ENCODE measurements at regions not wholly inside any gene's neighbourhood (a gene's known extent, or its start where the extent isn't known, plus 50 kb on each side); places are given as distances from the start of the nearest gene placed in this dataset.

- no peaks in the 10 kb centered on the region for H3K79me2 ChIP-seq (ENCODE audit: insufficient read depth, low read length)
- no peaks in the 10 kb centered on the region for H3K36me3 ChIP-seq (ENCODE audit: insufficient read depth, low read length)
- H4K20me1 ChIP-seq (ENCODE audit: insufficient read depth, low read length, poor library complexity, severe bottlenecking), result no peaks in the 10 kb centered on the region
- H3K27me3 ChIP-seq (ENCODE audit: insufficient read depth, low read length, poor library complexity, severe bottlenecking), result no peaks in the 10 kb centered on the region
- no peaks in the 10 kb centered on the region for H3K9me3 ChIP-seq (ENCODE audit: insufficient read depth, low read depth, low read length)
- no peak overlapping the region for H3K4me2 ChIP-seq (ENCODE audit: low read depth, low read length, poor library complexity, severe bottlenecking)
- no peak overlapping the region for H2AFZ ChIP-seq (ENCODE audit: low read length)
- no peak overlapping the region for H3K9ac ChIP-seq (ENCODE audit: low read depth, low read length, poor library complexity, severe bottlenecking)
- no peaks in the 10 kb centered on the region; the same call in 1 of the 2 replicates for H3K9me2 ChIP-seq (replicated peaks; ENCODE audit: low read depth, low read length)
- H3K4me1 ChIP-seq (ENCODE audit: insufficient read depth, low read length, poor library complexity, severe bottlenecking), result no peaks in the 10 kb centered on the region
- no peak overlapping the region for H3K4me3 ChIP-seq (ENCODE audit: low read length, poor library complexity, severe bottlenecking)
- no peaks in the 10 kb centered on the region for H3F3A ChIP-seq (ENCODE audit: low read depth)
- no peak for TF ChIP-seq CTCF (conservative IDR thresholded peaks at IDR 0.05; ENCODE audit: low read length)
- TF ChIP-seq EZH2phosphoT487 (IDR thresholded peaks at IDR 0.05; ENCODE audit: borderline replicate concordance), result no peak
Observed at GRCh38 chr1:103387898-103388297, 137.6 kb upstream of the RNPC3 start.

- no peak for TF ChIP-seq CTCF (conservative IDR thresholded peaks at IDR 0.05; ENCODE audit: low read length)
- TF ChIP-seq EZH2phosphoT487 (IDR thresholded peaks at IDR 0.05; ENCODE audit: borderline replicate concordance), result no peak
- no peak overlapping the region for H3K9ac ChIP-seq (ENCODE audit: low read depth, low read length, poor library complexity, severe bottlenecking)
- H4K20me1 ChIP-seq (ENCODE audit: insufficient read depth, low read length, poor library complexity, severe bottlenecking), result no peaks in the 10 kb centered on the region
- H3K9me3 ChIP-seq (ENCODE audit: insufficient read depth, low read depth, low read length), result no peaks in the 10 kb centered on the region
- H3K4me2 ChIP-seq (ENCODE audit: low read depth, low read length, poor library complexity, severe bottlenecking), result no peak overlapping the region
- H3F3A ChIP-seq (ENCODE audit: low read depth), result no peaks in the 10 kb centered on the region
- no peaks in the 10 kb centered on the region for H3K9me2 ChIP-seq (replicated peaks; ENCODE audit: low read depth, low read length)
- no peak overlapping the region for H3K4me3 ChIP-seq (ENCODE audit: low read length, poor library complexity, severe bottlenecking)
- no peak overlapping the region for H2AFZ ChIP-seq (ENCODE audit: low read length)
- H3K4me1 ChIP-seq (ENCODE audit: insufficient read depth, low read length, poor library complexity, severe bottlenecking), result no peaks in the 10 kb centered on the region
- H3K27me3 ChIP-seq (ENCODE audit: insufficient read depth, low read length, poor library complexity, severe bottlenecking), result no peaks in the 10 kb centered on the region
- H3K36me3 ChIP-seq (ENCODE audit: insufficient read depth, low read length), result no peaks in the 10 kb centered on the region
- H3K79me2 ChIP-seq (ENCODE audit: insufficient read depth, low read length), result no peaks in the 10 kb centered on the region
Observed at GRCh38 chr1:103373991-103374390, 151.5 kb upstream of the RNPC3 start.

GRCh38 chr1:103372866-103373265 lies 152.6 kb upstream of the RNPC3 start:
- no peaks in the 10 kb centered on the region for H3K27me3 ChIP-seq (ENCODE audit: insufficient read depth, low read length, poor library complexity, severe bottlenecking)

More at GRCh38 chr1:103372866-103373265, 152.6 kb upstream of the RNPC3 start:
- Histone ChIP-seq H3K4me2 (ENCODE audit: low read depth, low read length, poor library complexity, severe bottlenecking) (no peak overlapping the region), H3K9ac (ENCODE audit: low read depth, low read length, poor library complexity, severe bottlenecking) (no peak overlapping the region), H3K4me1 (ENCODE audit: insufficient read depth, low read length, poor library complexity, severe bottlenecking) (no peaks in the 10 kb centered on the region), H3K79me2 (ENCODE audit: insufficient read depth, low read length) (no peaks in the 10 kb centered on the region), H3K9me3 (ENCODE audit: insufficient read depth, low read depth, low read length) (no peaks in the 10 kb centered on the region), H3K4me3 (ENCODE audit: low read length, poor library complexity, severe bottlenecking) (no peak overlapping the region), H3K9me2 (replicated peaks; ENCODE audit: low read depth, low read length) (no peaks in the 10 kb centered on the region), H3K36me3 (ENCODE audit: insufficient read depth, low read length) (no peaks in the 10 kb centered on the region), H4K20me1 (ENCODE audit: insufficient read depth, low read length, poor library complexity, severe bottlenecking) (no peaks in the 10 kb centered on the region), H2AFZ (ENCODE audit: low read length) (no peak overlapping the region), H3F3A (ENCODE audit: low read depth) (no peaks in the 10 kb centered on the region)
- no peak for TF ChIP-seq CTCF (conservative IDR thresholded peaks at IDR 0.05; ENCODE audit: low read length)
- no peak for TF ChIP-seq EZH2phosphoT487 (IDR thresholded peaks at IDR 0.05; ENCODE audit: borderline replicate concordance)
